ENCODE measurements at regions not wholly inside any gene's neighbourhood (a gene's known extent, or its start where the extent isn't known, plus 50 kb on each side); places are given as distances from the start of the nearest gene placed in this dataset.

DNA sequence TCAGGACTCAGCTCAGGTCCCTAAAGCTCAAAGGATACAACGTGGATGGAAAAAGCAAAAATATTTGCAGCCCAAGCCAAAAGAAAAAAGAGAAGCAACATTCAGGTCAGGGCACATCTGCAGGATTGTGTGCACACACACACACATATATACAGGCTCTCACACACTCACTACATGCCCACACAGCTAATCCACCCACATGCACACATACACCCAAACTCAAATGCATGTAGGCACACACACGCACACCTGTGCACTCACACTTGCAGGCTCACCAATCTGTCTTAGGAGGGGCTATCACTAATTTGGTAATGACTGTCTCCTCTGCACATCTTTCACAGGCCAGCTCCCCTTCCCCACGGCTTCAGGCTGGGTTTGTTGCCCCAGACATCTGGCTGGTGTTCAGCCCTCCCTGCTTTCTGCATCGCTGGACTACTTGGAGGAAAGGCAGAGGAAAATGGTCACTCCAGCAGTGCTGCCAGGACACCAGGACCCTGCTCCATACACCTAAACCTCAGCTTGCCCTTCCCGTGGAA, 103.6 kb upstream of the DRD2 start (continued):
- TF ChIP-seq, protein P1, sequence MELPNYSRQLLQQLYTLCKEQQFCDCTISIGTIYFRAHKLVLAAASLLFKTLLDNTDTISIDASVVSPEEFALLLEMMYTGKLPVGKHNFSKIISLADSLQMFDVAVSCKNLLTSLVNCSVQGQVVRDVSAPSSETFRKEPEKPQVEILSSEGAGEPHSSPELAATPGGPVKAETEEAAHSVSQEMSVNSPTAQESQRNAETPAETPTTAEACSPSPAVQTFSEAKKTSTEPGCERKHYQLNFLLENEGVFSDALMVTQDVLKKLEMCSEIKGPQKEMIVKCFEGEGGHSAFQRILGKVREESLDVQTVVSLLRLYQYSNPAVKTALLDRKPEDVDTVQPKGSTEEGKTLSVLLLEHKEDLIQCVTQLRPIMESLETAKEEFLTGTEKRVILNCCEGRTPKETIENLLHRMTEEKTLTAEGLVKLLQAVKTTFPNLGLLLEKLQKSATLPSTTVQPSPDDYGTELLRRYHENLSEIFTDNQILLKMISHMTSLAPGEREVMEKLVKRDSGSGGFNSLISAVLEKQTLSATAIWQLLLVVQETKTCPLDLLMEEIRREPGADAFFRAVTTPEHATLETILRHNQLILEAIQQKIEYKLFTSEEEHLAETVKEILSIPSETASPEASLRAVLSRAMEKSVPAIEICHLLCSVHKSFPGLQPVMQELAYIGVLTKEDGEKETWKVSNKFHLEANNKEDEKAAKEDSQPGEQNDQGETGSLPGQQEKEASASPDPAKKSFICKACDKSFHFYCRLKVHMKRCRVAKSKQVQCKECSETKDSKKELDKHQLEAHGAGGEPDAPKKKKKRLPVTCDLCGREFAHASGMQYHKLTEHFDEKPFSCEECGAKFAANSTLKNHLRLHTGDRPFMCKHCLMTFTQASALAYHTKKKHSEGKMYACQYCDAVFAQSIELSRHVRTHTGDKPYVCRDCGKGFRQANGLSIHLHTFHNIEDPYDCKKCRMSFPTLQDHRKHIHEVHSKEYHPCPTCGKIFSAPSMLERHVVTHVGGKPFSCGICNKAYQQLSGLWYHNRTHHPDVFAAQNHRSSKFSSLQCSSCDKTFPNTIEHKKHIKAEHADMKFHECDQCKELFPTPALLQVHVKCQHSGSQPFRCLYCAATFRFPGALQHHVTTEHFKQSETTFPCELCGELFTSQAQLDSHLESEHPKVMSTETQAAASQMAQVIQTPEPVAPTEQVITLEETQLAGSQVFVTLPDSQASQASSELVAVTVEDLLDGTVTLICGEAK (IDR thresholded peaks at IDR 0.05; ENCODE audit: borderline replicate concordance): no peak
- TF ChIP-seq TAF1 (IDR thresholded peaks at IDR 0.05; ENCODE audit: borderline replicate concordance, low read depth, low read length): no peak

DNA sequence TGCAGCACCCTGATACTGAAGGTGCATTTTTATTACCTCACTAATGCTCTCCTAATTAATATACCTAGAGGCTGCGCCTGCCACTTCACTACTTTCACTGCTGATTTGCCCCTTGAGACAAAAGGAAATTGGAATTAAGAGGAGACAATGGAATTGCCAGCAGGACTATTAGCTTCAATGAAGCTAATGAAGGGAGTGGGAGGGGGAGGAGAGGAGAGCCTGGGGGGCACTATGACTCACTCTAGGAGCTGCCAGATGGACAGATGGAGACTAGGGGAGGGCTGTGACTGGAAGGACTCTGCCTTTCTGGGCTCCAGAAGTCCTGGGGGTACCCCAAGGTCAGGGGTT, 102.8 kb upstream of the DRD2 start:
- Histone ChIP-seq H3K4me3 (no peak overlapping the region), H3K4me1 (ENCODE audit: control insufficient read depth, insufficient read depth, low read length) (no peaks in the 10 kb centered on the region), H3K36me3 (ENCODE audit: control insufficient read depth in 2 of 2, insufficient read depth in 2 of 2, low read length in 1 of 2) (no peaks in the 10 kb centered on the region), H3K4me2 (ENCODE audit: control insufficient read depth, insufficient read depth) (no peak overlapping the region), H4K20me1 (ENCODE audit: control insufficient read depth, insufficient read depth) (no peaks in the 10 kb centered on the region), H3K27me3 (replicated peaks in 1 of 2; ENCODE audit: control insufficient read depth in 2 of 2, insufficient read depth in 2 of 2, low read length in 1 of 2) (no peaks in the 10 kb centered on the region; a peak in 1 of 4 replicates), H2AFZ (ENCODE audit: control insufficient read depth, low read depth, low read length) (no peak overlapping the region), H3K27ac (ENCODE audit: control insufficient read depth, insufficient read depth) (no peak overlapping the region), H3K9me3 (replicated peaks; ENCODE audit: control insufficient read depth, insufficient read depth, low read length) (no peaks in the 10 kb centered on the region), H3K79me2 (ENCODE audit: control insufficient read depth, insufficient read depth, low read length) (no peaks in the 10 kb centered on the region), H3K9ac (ENCODE audit: control insufficient read depth, insufficient read depth, low read length) (no peak overlapping the region)
- POLR2A ChIA-PET: no interaction called here
- intact Hi-C loops (cut with micrococcal nuclease; ENCODE audit: unreplicated experiment): no loop called here
- SMC1A ChIA-PET (ENCODE audit: uncharacterized antibody, unreplicated experiment): no interaction called here
- RAD21 ChIA-PET (ENCODE audit: unreplicated experiment): no interaction called here
- BruUV-seq (replicated peaks): no TSS peak
- TF ChIP-seq PML (IDR thresholded peaks at IDR 0.05; ENCODE audit: low read length): no peak
- TF ChIP-seq NRF1 (conservative IDR thresholded peaks at IDR 0.05; ENCODE audit: low read depth, low read length): no peak
- CTCF ChIA-PET: no interaction called here
- FAIRE-seq: no peak
- in situ Hi-C loops (cut with MboI): no loop called here
- no peak for DNase-seq (ENCODE audit: low read depth, low spot score)
- ATAC-seq: no peak
- 23% methylated on average over 1 of the region's 1 CpG for WGBS (ENCODE audit: insufficient coverage, insufficient replicate concordance, low lambda C conversion rate, missing lambda C conversion rate)
